IgD-negative memory B cell (primary cell): ENCODE measurements at regions not wholly inside any gene's neighbourhood (a gene's known extent, or its start where the extent isn't known, plus 50 kb on each side); places are given as distances from the start of the nearest gene placed in this dataset.
"Not testable (repeated sequence)": the region's sequence is repeated elsewhere in the genome, so short reads cannot be mapped to it uniquely, and the experiment has no call there.

Experiments used
- H3K27ac Mint-ChIP-seq, 3 donors: one replicate each; pipeline ENCODE4 v1.8.0; 2020 to 2022; ENCODE audit warnings: mild to moderate bottlenecking in 3 of 3, mixed read lengths in 3 of 3, moderate library complexity in 1 of 3
- H3K27me3 Mint-ChIP-seq: one replicate; pipeline ENCODE4 v1.8.0; 2021; ENCODE audit warnings: mixed read lengths
- H3K36me3 Mint-ChIP-seq: one replicate; pipeline ENCODE4 v1.8.0; 2020; ENCODE audit warnings: mild to moderate bottlenecking, mixed read lengths
- H3K4me1 Mint-ChIP-seq, 3 donors: one replicate each; pipeline ENCODE4 v1.8.0; 2020 to 2022; ENCODE audit warnings: mixed read lengths in 3 of 3, mild to moderate bottlenecking in 1 of 3
- H3K4me3 Mint-ChIP-seq, 4 donors: one replicate each; pipeline ENCODE4 v1.8.0; 2020 to 2022; ENCODE audit warnings: mild to moderate bottlenecking in 4 of 4, mixed read lengths in 4 of 4, moderate library complexity in 3 of 4
- H3K9me3 Mint-ChIP-seq, 3 donors: one replicate each; pipeline ENCODE4 v1.8.0; 2020 to 2021; ENCODE audit warnings: mixed read lengths in 3 of 3, mild to moderate bottlenecking in 1 of 3

- Mint-ChIP-seq H3K36me3 (peaks cover 1% of the 10 kb centered on the region), H3K27me3 (no peaks in the 10 kb centered on the region), H3K4me3 (no peak overlapping the region), H3K9me3 (peaks cover 0 to 3% (median 0%) of the 10 kb centered on the region in 3 donors), H3K4me1 (no peaks in the 10 kb centered on the region), H3K27ac (no peak overlapping the region)
These were observed 343.6 kb downstream of the ACTR3B start for GRCh38 chr7:153103202-153103601.

- Mint-ChIP-seq H3K4me1 (no peaks in the 10 kb centered on the region), H3K4me3 (no peak overlapping the region), H3K27ac (no peak overlapping the region), H3K9me3 (peaks cover 0 to 3% (median 0%) of the 10 kb centered on the region in 3 donors), H3K36me3 (no peaks in the 10 kb centered on the region), H3K27me3 (peaks cover 2% of the 10 kb centered on the region)
These were observed 348.3 kb downstream of the ACTR3B start for GRCh38 chr7:153107826-153108225.

GRCh38 chr7:153109566-153109965 lies 350.0 kb downstream of the ACTR3B start:
- Mint-ChIP-seq H3K36me3 (no peaks in the 10 kb centered on the region), H3K27me3 (peaks cover 2% of the 10 kb centered on the region), H3K4me1 (no peaks in the 10 kb centered on the region), H3K27ac (no peak overlapping the region), H3K4me3 (no peak overlapping the region), H3K9me3 (peaks cover 0 to 7% (median 0%) of the 10 kb centered on the region in 3 donors)

- Mint-ChIP-seq H3K4me3 (no peak overlapping the region), H3K27ac (no peak overlapping the region), H3K27me3 (peaks cover 2% of the 10 kb centered on the region), H3K9me3 (peaks cover 0 to 6% (median 0%) of the 10 kb centered on the region in 3 donors), H3K4me1 (no peaks in the 10 kb centered on the region), H3K36me3 (no peaks in the 10 kb centered on the region)
These were observed 351.1 kb downstream of the ACTR3B start for GRCh38 chr7:153110606-153111005.

GRCh38 chr7:153122255-153122654 lies 362.7 kb downstream of the ACTR3B start:
- H3K36me3 Mint-ChIP-seq, H3K27ac Mint-ChIP-seq, H3K4me1 Mint-ChIP-seq, H3K27me3 Mint-ChIP-seq, H3K4me3 Mint-ChIP-seq: not testable (repeated sequence)
- H3K9me3 Mint-ChIP-seq: peaks cover 5 to 12% (median 6%) of the 10 kb centered on the region in 3 donors

- H3K36me3 Mint-ChIP-seq: no peaks in the 10 kb centered on the region
These were observed 370.5 kb downstream of the ACTR3B start for GRCh38 chr7:153130052-153130451.

GRCh38 chr7:153151766-153152165 lies 392.2 kb downstream of the ACTR3B start:
- H3K36me3 Mint-ChIP-seq: peaks cover 3% of the 10 kb centered on the region
- H3K4me3 Mint-ChIP-seq: no peak overlapping the region

More at GRCh38 chr7:153130052-153130451, 370.5 kb downstream of the ACTR3B start:
- H3K4me3 Mint-ChIP-seq: no peak overlapping the region
- peaks cover 3 to 9% (median 4%) of the 10 kb centered on the region in 3 donors for H3K9me3 Mint-ChIP-seq
- H3K4me1 Mint-ChIP-seq: no peaks in the 10 kb centered on the region
- H3K27me3 Mint-ChIP-seq: no peaks in the 10 kb centered on the region
- no peak overlapping the region for H3K27ac Mint-ChIP-seq

GRCh38 chr7:153152801-153153422 lies 393.4 kb downstream of the ACTR3B start:
- Mint-ChIP-seq H3K4me3 (no peak overlapping the region), H3K27me3 (no peaks in the 10 kb centered on the region), H3K27ac (no peak overlapping the region), H3K36me3 (peaks cover 2% of the 10 kb centered on the region), H3K9me3 (peaks cover 2 to 11% (median 8%) of the 10 kb centered on the region in 3 donors), H3K4me1 (peaks cover 0 to 2% (median 0%) of the 10 kb centered on the region in 3 donors)

More at GRCh38 chr7:153151766-153152165, 392.2 kb downstream of the ACTR3B start:
- Mint-ChIP-seq H3K4me1 (peaks cover 0 to 2% (median 0%) of the 10 kb centered on the region in 3 donors), H3K9me3 (peaks cover 3 to 7% (median 4%) of the 10 kb centered on the region in 3 donors), H3K27me3 (no peaks in the 10 kb centered on the region), H3K27ac (no peak overlapping the region)

GRCh38 chr7:153158149-153158548 lies 398.6 kb downstream of the ACTR3B start:
- H3K4me3 Mint-ChIP-seq: no peak overlapping the region
- H3K4me1 Mint-ChIP-seq: no peaks in the 10 kb centered on the region
- H3K36me3 Mint-ChIP-seq: no peaks in the 10 kb centered on the region
- H3K9me3 Mint-ChIP-seq: peaks cover 0 to 17% (median 9%) of the 10 kb centered on the region in 3 donors
- H3K27ac Mint-ChIP-seq: no peak overlapping the region
- no peaks in the 10 kb centered on the region for H3K27me3 Mint-ChIP-seq

GRCh38 chr7:153170287-153170686 lies 410.7 kb downstream of the ACTR3B start:
- H3K9me3 Mint-ChIP-seq: peaks cover 5 to 21% (median 5%) of the 10 kb centered on the region in 3 donors

GRCh38 chr7:153185936-153186335 lies 426.4 kb downstream of the ACTR3B start:
- Mint-ChIP-seq H3K4me1 (no peaks in the 10 kb centered on the region), H3K9me3 (peaks cover 0 to 2% (median 0%) of the 10 kb centered on the region in 3 donors), H3K4me3 (no peak overlapping the region), H3K27ac (no peak overlapping the region), H3K36me3 (peaks cover 2% of the 10 kb centered on the region), H3K27me3 (peaks cover 6% of the 10 kb centered on the region)

More at GRCh38 chr7:153170287-153170686, 410.7 kb downstream of the ACTR3B start:
- Mint-ChIP-seq H3K27ac (no peak overlapping the region), H3K4me1 (no peaks in the 10 kb centered on the region), H3K36me3 (no peaks in the 10 kb centered on the region), H3K27me3 (no peaks in the 10 kb centered on the region), H3K4me3 (no peak overlapping the region)

- H3K27ac Mint-ChIP-seq: no peak overlapping the region
- peaks cover 6% of the 10 kb centered on the region for H3K27me3 Mint-ChIP-seq
- H3K4me3 Mint-ChIP-seq: no peak overlapping the region
- peaks cover 2% of the 10 kb centered on the region for H3K36me3 Mint-ChIP-seq
- H3K9me3 Mint-ChIP-seq: peaks cover 0 to 2% (median 0%) of the 10 kb centered on the region in 3 donors
- H3K4me1 Mint-ChIP-seq: no peaks in the 10 kb centered on the region
These were observed 428.6 kb downstream of the ACTR3B start for GRCh38 chr7:153188161-153188560.

GRCh38 chr7:153188630-153189029 lies 429.1 kb downstream of the ACTR3B start:
- H3K4me1 Mint-ChIP-seq: no peaks in the 10 kb centered on the region
- peaks cover 0 to 2% (median 2%) of the 10 kb centered on the region in 3 donors for H3K9me3 Mint-ChIP-seq
- peaks cover 2% of the 10 kb centered on the region for H3K36me3 Mint-ChIP-seq
- peaks cover 6% of the 10 kb centered on the region for H3K27me3 Mint-ChIP-seq
- no peak overlapping the region for H3K27ac Mint-ChIP-seq
- no peak overlapping the region for H3K4me3 Mint-ChIP-seq

- peaks cover 2 to 6% (median 2%) of the 10 kb centered on the region in 3 donors for H3K9me3 Mint-ChIP-seq
- H3K27me3 Mint-ChIP-seq: peaks cover 6% of the 10 kb centered on the region
- no peak overlapping the region for H3K27ac Mint-ChIP-seq
- peaks cover 2% of the 10 kb centered on the region for H3K36me3 Mint-ChIP-seq
- no peak overlapping the region for H3K4me3 Mint-ChIP-seq
- no peaks in the 10 kb centered on the region for H3K4me1 Mint-ChIP-seq
These were observed 430.9 kb downstream of the ACTR3B start for GRCh38 chr7:153190452-153190851.

GRCh38 chr7:153190986-153191385 lies 431.4 kb downstream of the ACTR3B start:
- peaks cover 2 to 8% (median 2%) of the 10 kb centered on the region in 3 donors for H3K9me3 Mint-ChIP-seq
- H3K36me3 Mint-ChIP-seq: peaks cover 2% of the 10 kb centered on the region
- no peak overlapping the region for H3K4me3 Mint-ChIP-seq
- H3K27me3 Mint-ChIP-seq: peaks cover 6% of the 10 kb centered on the region
- H3K4me1 Mint-ChIP-seq: no peaks in the 10 kb centered on the region
- no peak overlapping the region for H3K27ac Mint-ChIP-seq

GRCh38 chr7:153193144-153193595 lies 433.6 kb downstream of the ACTR3B start:
- H3K9me3 Mint-ChIP-seq: peaks cover 2 to 15% (median 3%) of the 10 kb centered on the region in 3 donors
- no peaks in the 10 kb centered on the region for H3K4me1 Mint-ChIP-seq
- H3K36me3 Mint-ChIP-seq: peaks cover 2% of the 10 kb centered on the region
- H3K4me3 Mint-ChIP-seq: no peak overlapping the region
- H3K27ac Mint-ChIP-seq: no peak overlapping the region
- peaks cover 6% of the 10 kb centered on the region for H3K27me3 Mint-ChIP-seq
